ENCODE measurements at regions not wholly inside any gene's neighbourhood (a gene's known extent, or its start where the extent isn't known, plus 50 kb on each side); places are given as distances from the start of the nearest gene placed in this dataset.
"Not testable (repeated sequence)": the region's sequence is repeated elsewhere in the genome, so short reads cannot be mapped to it uniquely, and the experiment has no call there.

GRCh38 chr5:98121036-98121936, 652.2 kb upstream of the RGMB start:
- no peak for DNase-seq (ENCODE audit: low spot score)

DNA sequence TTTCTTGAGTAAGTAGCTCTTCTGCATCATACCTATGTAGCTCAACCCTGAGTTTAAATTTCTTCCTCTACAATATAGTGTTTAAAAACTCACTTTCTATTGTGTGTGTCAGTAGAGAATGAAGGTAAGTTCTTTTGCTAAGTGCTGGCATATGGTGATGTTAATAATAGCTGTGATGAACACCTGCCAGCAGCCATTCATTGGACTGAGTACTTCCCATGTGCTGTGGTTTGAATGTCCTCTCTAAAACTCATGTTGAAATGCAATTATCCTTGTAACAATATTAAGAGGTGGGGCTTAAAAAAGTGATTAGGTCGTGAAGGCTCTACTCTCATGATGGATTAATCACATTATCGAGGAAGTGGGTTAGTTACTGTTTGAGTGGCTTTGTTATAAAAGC, 645.2 kb upstream of the RGMB start:
- DNase-seq (ENCODE audit: low spot score), result no peak

DNA sequence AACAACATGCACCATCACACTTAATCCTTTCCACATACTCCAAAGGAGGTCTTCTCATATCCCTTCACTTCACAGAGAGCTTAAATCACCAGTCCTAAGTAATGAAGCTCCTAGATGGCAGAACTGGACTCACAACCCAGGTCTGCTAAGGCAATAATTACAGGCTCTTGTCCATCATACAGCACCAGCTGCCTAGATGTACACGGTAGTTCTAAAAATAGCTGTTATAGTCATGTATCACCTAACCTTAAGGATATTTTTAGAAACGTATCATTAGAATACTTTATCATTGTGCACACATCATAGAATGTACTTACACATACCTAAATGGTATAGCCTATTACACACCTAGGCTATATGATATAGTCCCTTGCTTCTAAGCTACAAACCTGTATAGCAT, 644.6 kb upstream of the RGMB start:
- no peak for DNase-seq (ENCODE audit: low spot score)

GRCh38 chr5:98130261-98131035, 643.0 kb upstream of the RGMB start:
- DNase-seq (ENCODE audit: low spot score), result no peak

DNA sequence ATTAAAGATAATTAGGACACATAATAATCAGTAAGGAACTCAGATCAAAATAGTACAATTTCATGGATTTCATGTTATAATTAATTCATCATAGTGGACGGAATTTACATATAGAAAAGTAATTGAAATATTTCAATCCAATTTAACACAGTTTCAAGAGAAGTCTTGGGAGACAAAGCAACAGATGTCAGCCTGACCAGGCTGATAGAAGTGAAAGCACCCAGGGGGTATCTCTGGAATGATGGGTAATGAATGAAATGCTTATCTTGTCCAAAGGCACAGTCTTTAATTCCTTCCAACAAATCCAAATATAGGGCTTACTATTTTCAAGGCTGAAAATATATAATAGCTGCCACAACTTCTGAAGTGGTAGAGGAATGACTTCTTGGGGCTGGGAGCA, 629.3 kb upstream of the RGMB start:
- DNase-seq (ENCODE audit: low spot score), result no peak

DNA sequence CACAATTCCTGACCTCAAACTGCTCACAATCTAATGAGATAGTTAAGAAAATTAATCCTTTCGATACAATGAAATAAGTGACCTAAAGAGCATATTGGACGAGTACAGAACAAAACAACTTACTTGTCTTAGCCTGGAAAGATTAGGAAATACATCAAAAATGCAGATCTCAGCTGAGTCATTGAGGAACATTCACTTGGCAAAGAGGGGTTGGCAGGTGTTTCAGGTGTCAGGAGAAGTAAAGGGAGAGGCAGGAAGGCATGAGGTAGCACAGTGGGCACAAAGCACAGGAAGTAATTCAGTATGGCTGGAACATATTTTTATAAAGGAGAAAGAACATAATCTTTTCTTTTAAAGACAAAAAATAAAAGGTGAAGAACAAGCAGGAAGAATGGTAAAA, 628.8 kb upstream of the RGMB start:
- DNase-seq (ENCODE audit: low spot score), result no peak

- no peak for DNase-seq (ENCODE audit: low spot score)
These were observed 616.1 kb upstream of the RGMB start for GRCh38 chr5:98157368-98157767.

DNA sequence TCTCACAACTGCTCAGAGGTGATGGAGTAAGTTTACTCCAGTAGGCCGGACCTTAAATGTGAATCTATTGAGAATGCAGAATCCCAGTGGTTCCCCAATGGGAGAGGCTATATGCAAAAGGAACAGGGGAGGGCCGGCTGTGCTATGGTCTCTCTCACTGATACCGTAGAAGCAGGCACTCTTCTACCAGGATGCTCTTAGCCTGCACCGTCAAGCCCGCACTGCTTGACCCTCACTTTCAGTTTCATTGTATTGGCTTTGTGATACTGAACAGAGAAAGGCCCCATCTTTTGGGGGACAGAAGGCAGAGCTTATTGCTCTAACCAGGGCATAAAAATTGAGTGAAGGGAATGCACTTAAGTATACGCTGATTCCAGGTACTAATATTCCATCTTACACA, 615.0 kb upstream of the RGMB start:
- no peak for DNase-seq (ENCODE audit: low spot score)

DNA sequence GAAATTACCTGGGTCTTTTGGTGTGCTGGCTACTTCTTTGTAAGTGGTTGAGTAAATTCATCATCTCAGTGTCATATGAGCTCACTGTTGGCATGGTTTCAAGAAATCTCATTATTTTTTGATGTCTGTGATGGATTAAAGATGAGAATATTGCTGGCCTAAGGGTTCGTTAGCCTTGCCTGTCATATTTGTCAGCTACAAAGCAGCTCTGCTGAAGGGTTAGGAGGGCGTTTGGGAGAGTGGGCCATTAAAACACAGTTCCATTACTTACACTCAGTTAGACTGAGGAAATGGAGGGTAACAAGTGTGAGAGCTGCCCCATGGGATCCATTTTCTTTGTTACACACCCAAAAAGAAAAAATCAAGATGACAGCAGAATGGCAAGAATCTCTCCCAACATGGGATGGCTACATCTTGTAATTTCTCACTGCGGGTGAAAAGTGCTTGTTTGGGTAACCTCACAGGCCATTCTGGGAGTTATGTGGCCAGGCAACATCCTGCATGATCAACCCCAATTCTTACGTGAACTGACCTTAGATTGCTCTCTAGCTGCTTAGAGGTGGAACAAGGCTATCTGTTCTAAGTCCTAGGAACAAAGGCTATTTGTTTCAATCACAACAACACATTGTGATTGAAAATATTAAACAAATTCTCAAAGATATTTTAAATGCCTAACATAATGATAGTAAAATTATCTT, 609.5 kb upstream of the RGMB start:
- DNase-seq (ENCODE audit: low spot score), result no peak

GRCh38 chr5:98168871-98169270, 604.6 kb upstream of the RGMB start:
- no peak for DNase-seq (ENCODE audit: low spot score)

- DNase-seq (ENCODE audit: low spot score), result no peak
These were observed 602.5 kb upstream of the RGMB start for GRCh38 chr5:98170994-98171393.

DNA sequence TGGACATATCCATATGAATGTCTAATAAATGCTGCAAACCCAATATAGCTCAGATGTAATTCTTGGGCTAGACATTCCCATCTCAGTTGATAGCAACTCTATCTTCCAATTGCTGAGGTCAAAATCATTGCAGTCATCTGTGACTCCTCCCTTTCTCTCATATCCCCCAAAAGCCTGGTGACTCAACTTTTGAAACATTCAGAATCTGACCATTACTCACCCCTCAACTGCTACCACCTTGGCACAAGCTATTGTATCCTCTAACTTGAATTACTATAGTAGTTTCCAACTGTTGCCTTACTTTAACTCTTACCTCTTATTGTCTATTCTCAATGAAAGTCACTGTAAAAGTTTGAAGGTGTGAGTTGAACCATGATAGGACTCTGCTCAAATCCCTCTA, 600.1 kb upstream of the RGMB start:
- DNase-seq (ENCODE audit: low spot score), result no peak

- no peak for DNase-seq (ENCODE audit: low spot score)
These were observed 598.0 kb upstream of the RGMB start for GRCh38 chr5:98175474-98175873.

DNA sequence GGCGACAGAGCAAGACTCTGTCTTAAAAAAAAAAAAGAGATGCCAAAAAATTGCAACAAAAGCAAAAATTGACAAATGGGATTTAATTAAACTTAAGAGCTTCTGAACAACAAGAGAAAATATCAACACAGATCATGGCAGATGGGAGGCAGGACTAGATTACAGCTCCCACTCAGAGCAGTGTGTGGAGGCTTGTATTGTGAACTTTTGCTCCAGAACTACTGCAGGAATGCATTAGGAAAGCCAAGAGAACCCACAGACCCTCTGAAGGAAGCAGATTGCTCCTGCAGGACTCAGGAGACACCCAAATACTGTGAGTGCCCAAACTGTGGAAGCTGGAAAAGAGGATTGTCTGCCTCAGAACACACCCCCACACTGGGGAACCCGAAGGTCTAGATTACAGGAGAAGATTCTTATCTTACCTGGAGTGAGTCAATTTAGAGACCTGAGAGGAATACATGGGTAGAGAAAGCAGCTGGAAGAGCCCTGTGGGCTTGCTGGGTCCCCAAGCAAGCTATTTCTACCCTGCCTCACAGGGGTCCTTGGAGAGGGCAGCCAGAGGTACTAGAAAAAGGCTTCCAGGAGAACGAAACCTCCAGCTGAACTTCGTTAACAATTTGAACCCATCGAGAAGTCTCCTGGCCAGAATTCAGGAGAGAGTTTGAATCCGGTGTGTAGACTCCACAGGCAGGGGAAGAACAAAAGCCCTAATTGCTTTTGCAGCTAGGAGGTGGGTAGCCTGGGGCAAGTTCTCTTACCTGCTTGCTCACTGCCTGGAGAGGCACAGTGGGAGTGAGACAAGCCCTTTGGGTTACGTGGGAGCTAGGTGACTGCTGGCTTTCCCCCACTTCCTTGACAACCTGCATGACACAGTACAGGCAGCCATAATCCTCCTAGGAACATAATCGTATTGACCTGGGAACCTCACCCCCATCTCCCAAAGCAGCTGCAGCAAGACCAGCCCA, 593.4 kb upstream of the RGMB start:
- no peak for DNase-seq (ENCODE audit: low spot score)

GRCh38 chr5:98186128-98186527, 587.3 kb upstream of the RGMB start:
- DNase-seq (ENCODE audit: low spot score), result no peak

GRCh38 chr5:98187945-98188344, 585.5 kb upstream of the RGMB start:
- DNase-seq (ENCODE audit: low spot score), result no peak

- not testable (repeated sequence) for DNase-seq (ENCODE audit: low spot score)
These were observed 583.1 kb upstream of the RGMB start for GRCh38 chr5:98190344-98190743.

DNA sequence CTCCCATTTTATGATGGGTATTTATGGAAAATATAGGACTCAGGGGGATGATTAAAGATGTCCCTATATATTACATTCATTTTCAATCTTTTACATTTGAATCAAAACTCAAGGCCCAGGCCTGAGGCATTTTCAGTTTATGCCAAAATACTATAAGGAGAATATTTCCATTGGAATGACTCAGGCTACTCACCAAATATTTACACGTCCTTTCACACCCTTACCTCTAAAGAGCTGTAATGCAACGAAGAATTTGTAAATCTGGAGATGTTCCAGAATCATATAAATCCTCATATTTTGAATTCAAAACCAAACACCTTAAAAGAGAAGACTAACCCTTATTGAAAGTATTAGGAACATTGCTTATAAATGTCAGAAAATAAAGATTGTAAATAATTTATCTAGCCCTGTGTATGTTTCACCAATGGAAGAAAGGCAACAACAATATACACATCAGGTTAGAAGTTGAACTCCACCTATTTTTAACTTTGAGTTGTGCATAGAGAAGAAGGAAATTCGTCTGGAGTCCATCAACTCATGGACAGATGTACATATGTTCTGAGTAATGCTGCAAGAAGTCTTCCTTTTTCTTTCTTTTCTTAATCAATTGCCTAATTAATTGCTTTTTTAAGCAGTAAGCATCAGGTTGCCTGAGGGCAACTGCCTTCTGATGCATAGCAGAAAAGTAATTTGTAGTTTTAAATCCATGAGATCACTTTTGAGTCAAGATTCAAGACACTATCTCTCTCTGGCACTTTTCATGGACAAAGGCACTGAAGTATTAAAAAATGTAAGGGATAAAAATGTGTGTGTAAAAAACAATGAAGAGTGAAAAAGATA, 579.3 kb upstream of the RGMB start:
- DNase-seq (ENCODE audit: low spot score), result no peak

GRCh38 chr5:98200726-98201541, 572.5 kb upstream of the RGMB start:
- DNase-seq (ENCODE audit: low spot score), result no peak

- no peak for DNase-seq (ENCODE audit: low spot score)
These were observed 568.7 kb upstream of the RGMB start for GRCh38 chr5:98204798-98205197.

Measured in H4 (cell line).